ENCODE measurements at regions not wholly inside any gene's neighbourhood (a gene's known extent, or its start where the extent isn't known, plus 50 kb on each side); places are given as distances from the start of the nearest gene placed in this dataset.

GRCh38 chr1:13901597-13901996 is 201.6 kb downstream of the PRDM2 start:
- no peak for TF ChIP-seq CTCF (IDR thresholded peaks at IDR 0.05; ENCODE audit: extremely low read depth, missing control alignments)
- DNase-seq (ENCODE audit: low spot score), result no peak

- peak; percentile 39 for DNase-seq (ENCODE audit: low spot score)
- TF ChIP-seq CTCF (IDR thresholded peaks at IDR 0.05; ENCODE audit: extremely low read depth, missing control alignments), result no peak
Measured at GRCh38 chr1:13908128-13908527, 208.1 kb downstream of the PRDM2 start.

GRCh38 chr1:13911697-13912619 is 212.0 kb downstream of the PRDM2 start:
- no peak for DNase-seq (ENCODE audit: low spot score)
- no peak for TF ChIP-seq CTCF (IDR thresholded peaks at IDR 0.05; ENCODE audit: extremely low read depth, missing control alignments)

- TF ChIP-seq CTCF (IDR thresholded peaks at IDR 0.05; ENCODE audit: extremely low read depth, missing control alignments), result no peak
- no peak for DNase-seq (ENCODE audit: low spot score)
Measured at GRCh38 chr1:13913396-13913795, 213.4 kb downstream of the PRDM2 start.

GRCh38 chr1:13916530-13916929 is 216.5 kb downstream of the PRDM2 start:
- DNase-seq (ENCODE audit: low spot score), result no peak
- no peak for TF ChIP-seq CTCF (IDR thresholded peaks at IDR 0.05; ENCODE audit: extremely low read depth, missing control alignments)

GRCh38 chr1:13917607-13918006 is 217.6 kb downstream of the PRDM2 start:
- no peak for DNase-seq (ENCODE audit: low spot score)
- no peak for TF ChIP-seq CTCF (IDR thresholded peaks at IDR 0.05; ENCODE audit: extremely low read depth, missing control alignments)

GRCh38 chr1:13918862-13919261 is 218.9 kb downstream of the PRDM2 start:
- no peak for TF ChIP-seq CTCF (IDR thresholded peaks at IDR 0.05; ENCODE audit: extremely low read depth, missing control alignments)
- DNase-seq (ENCODE audit: low spot score), result no peak
